MM.1S (cell line): ENCODE measurements at regions not wholly inside any gene's neighbourhood (a gene's known extent, or its start where the extent isn't known, plus 50 kb on each side); places are given as distances from the start of the nearest gene placed in this dataset.

Source experiments
- DNase-seq: peaks from one replicate; pipeline ENCODE4 v3.0.0-alpha.2; 2015
- H2AFZ ChIP-seq: fragments of 300-600 bp; sonication (generic); 2 replicates; pipeline ENCODE4 v1.6.0; 2016; ENCODE audit warnings: antibody characterized with exemption, low read length
- H3F3A ChIP-seq: fragments of 300-600 bp; sonication (generic); 2 replicates; pipeline ENCODE4 v1.6.1; 2016; ENCODE audit warnings: mild to moderate bottlenecking, antibody characterized with exemption, low read length, moderate library complexity, mixed read lengths; ENCODE audit not compliant: insufficient read depth
- H3K27ac ChIP-seq: fragments of 300-600 bp; sonication (generic); 2 replicates; pipeline ENCODE4 v1.5.1; 2016; ENCODE audit warnings: mild to moderate bottlenecking, low read length
- H3K27me3 ChIP-seq: fragments of 300-600 bp; sonication (generic); replicated peaks from 2 replicates; pipeline ENCODE4 v1.6.0; 2016; ENCODE audit warnings: low read length; ENCODE audit not compliant: insufficient read depth
- H3K36me3 ChIP-seq: fragments of 300-600 bp; sonication (generic); replicated peaks from 2 replicates; pipeline ENCODE4 v1.6.1; 2016; ENCODE audit warnings: mild to moderate bottlenecking, low read length, mixed read lengths; ENCODE audit not compliant: insufficient read depth
- H3K4me1 ChIP-seq: fragments of 300-600 bp; sonication (generic); 2 replicates; pipeline ENCODE4 v1.6.1; 2016; ENCODE audit warnings: low read length, mixed read lengths
- H3K4me2 ChIP-seq: fragments of 300-600 bp; sonication (generic); 2 replicates; pipeline ENCODE4 v1.6.0; 2016; ENCODE audit warnings: low read depth, low read length
- H3K4me3 ChIP-seq: fragments of 300-600 bp; sonication (generic); 2 replicates; pipeline ENCODE4 v1.5.1; 2016; ENCODE audit warnings: low read length, mixed read lengths
- H3K79me2 ChIP-seq: fragments of 300-600 bp; sonication (generic); 2 replicates; pipeline ENCODE4 v1.6.1; 2016; ENCODE audit warnings: mixed run types, low read length, mixed read lengths
- H3K9ac ChIP-seq: fragments of 300-600 bp; sonication (generic); 2 replicates; pipeline ENCODE4 v1.6.1; 2016; ENCODE audit warnings: low read length, mixed read lengths
- H3K9me2 ChIP-seq: fragments of 300-600 bp; sonication (generic); replicated peaks from 2 replicates; pipeline ENCODE4 v1.6.1; 2016; ENCODE audit warnings: mild to moderate bottlenecking, low read length, mixed read lengths; ENCODE audit not compliant: insufficient read depth
- H3K9me3 ChIP-seq: fragments of 300-600 bp; sonication (generic); replicated peaks from 2 replicates; pipeline ENCODE4 v1.6.1; 2016; ENCODE audit warnings: mild to moderate bottlenecking, low read length, mixed read lengths; ENCODE audit not compliant: insufficient read depth
- H4K20me1 ChIP-seq: fragments of 300-600 bp; sonication (generic); 2 replicates; pipeline ENCODE4 v1.6.1; 2016; ENCODE audit warnings: mild to moderate bottlenecking, low read length, moderate library complexity, mixed read lengths; ENCODE audit not compliant: insufficient read depth
- CTCF ChIP-seq: fragments of 300-600 bp; sonication (generic); IDR thresholded peaks from 2 replicates; pipeline ENCODE4 v1.5.1; 2016; ENCODE audit warnings: antibody characterized with exemption, low read length, mixed read lengths
- EZH2 ChIP-seq: fragments of 300-600 bp; sonication (generic); optimal IDR thresholded peaks from 2 replicates; pipeline ENCODE3; 2017; ENCODE audit warnings: low read depth, mild to moderate bottlenecking, antibody characterized with exemption, low read length, mixed read lengths
- EZH2phosphoT487 ChIP-seq: fragments of 300-600 bp; sonication (generic); IDR thresholded peaks from 2 replicates; pipeline ENCODE4 v1.6.1; 2018; ENCODE audit warnings: antibody characterized with exemption, low read length

GRCh38 chr14:58898655-58899316 is 261.0 kb downstream of the DACT1 start:
- H3K9me2 ChIP-seq, result no peaks in the 10 kb centered on the region
- no peak overlapping the region for H3K27ac ChIP-seq
- TF ChIP-seq CTCF (no peak), EZH2 (no peak), EZH2phosphoT487 (no peak)
- H3K4me3 ChIP-seq, result no peak overlapping the region
- no peak overlapping the region for H2AFZ ChIP-seq
- H3K79me2 ChIP-seq, result no peaks in the 10 kb centered on the region
- no peaks in the 10 kb centered on the region for H3F3A ChIP-seq
- no peak overlapping the region for H3K4me2 ChIP-seq
- H3K36me3 ChIP-seq, result no peaks in the 10 kb centered on the region
- no peaks in the 10 kb centered on the region for H3K27me3 ChIP-seq
- no peak overlapping the region for H3K9ac ChIP-seq
- no peak for DNase-seq
- H4K20me1 ChIP-seq, result no peaks in the 10 kb centered on the region
- H3K4me1 ChIP-seq, result no peaks in the 10 kb centered on the region
- no peaks in the 10 kb centered on the region for H3K9me3 ChIP-seq

GRCh38 chr14:58899317-58899713 is 261.6 kb downstream of the DACT1 start:
- H3K4me3 ChIP-seq, result no peak overlapping the region
- no peaks in the 10 kb centered on the region for H3F3A ChIP-seq
- no peak overlapping the region for H3K4me2 ChIP-seq
- DNase-seq, result no peak
- no peak overlapping the region for H3K9ac ChIP-seq
- H3K9me2 ChIP-seq, result no peaks in the 10 kb centered on the region
- H3K36me3 ChIP-seq, result no peaks in the 10 kb centered on the region
- no peaks in the 10 kb centered on the region for H4K20me1 ChIP-seq
- no peak overlapping the region for H3K27ac ChIP-seq
- no peaks in the 10 kb centered on the region for H3K9me3 ChIP-seq
- no peaks in the 10 kb centered on the region for H3K27me3 ChIP-seq
- no peaks in the 10 kb centered on the region for H3K79me2 ChIP-seq
- no peak overlapping the region for H2AFZ ChIP-seq
- TF ChIP-seq EZH2 (no peak), CTCF (no peak), EZH2phosphoT487 (no peak)
- H3K4me1 ChIP-seq, result no peaks in the 10 kb centered on the region

- Histone ChIP-seq H3K4me2 (no peak overlapping the region), H3K36me3 (no peaks in the 10 kb centered on the region), H3F3A (no peaks in the 10 kb centered on the region), H3K4me3 (no peak overlapping the region), H3K27me3 (no peaks in the 10 kb centered on the region), H3K27ac (no peak overlapping the region), H3K4me1 (no peaks in the 10 kb centered on the region), H3K9ac (no peak overlapping the region), H2AFZ (no peak overlapping the region), H3K9me3 (no peaks in the 10 kb centered on the region), H3K9me2 (no peaks in the 10 kb centered on the region), H4K20me1 (no peaks in the 10 kb centered on the region), H3K79me2 (no peaks in the 10 kb centered on the region)
- DNase-seq, result no peak
- TF ChIP-seq EZH2 (no peak), EZH2phosphoT487 (no peak), CTCF (no peak)
These were observed 264.1 kb downstream of the DACT1 start for GRCh38 chr14:58901826-58902225.
